ENCODE measurements at regions not wholly inside any gene's neighbourhood (a gene's known extent, or its start where the extent isn't known, plus 50 kb on each side); places are given as distances from the start of the nearest gene placed in this dataset.

- TF ChIP-seq CTCF (IDR thresholded peaks at IDR 0.05; ENCODE audit: extremely low read depth, missing control alignments) = no peak
- no peak for DNase-seq (ENCODE audit: low spot score)
These were observed 1337.4 kb downstream of the FSCB start for GRCh38 chr14:43169722-43170121.

- no peak for DNase-seq (ENCODE audit: low spot score)
- no peak for TF ChIP-seq CTCF (IDR thresholded peaks at IDR 0.05; ENCODE audit: extremely low read depth, missing control alignments)
These were observed 1338.6 kb downstream of the FSCB start for GRCh38 chr14:43168371-43168925.

- DNase-seq (ENCODE audit: low spot score) = no peak
- TF ChIP-seq CTCF (IDR thresholded peaks at IDR 0.05; ENCODE audit: extremely low read depth, missing control alignments) = no peak
These were observed 1340.9 kb downstream of the FSCB start for GRCh38 chr14:43166163-43166562.

- TF ChIP-seq CTCF (IDR thresholded peaks at IDR 0.05; ENCODE audit: extremely low read depth, missing control alignments) = no peak
- DNase-seq (ENCODE audit: low spot score) = no peak
These were observed 1341.4 kb downstream of the FSCB start for GRCh38 chr14:43165651-43166050.

GRCh38 chr14:43161477-43161876, 1345.6 kb downstream of the FSCB start:
- no peak for TF ChIP-seq CTCF (IDR thresholded peaks at IDR 0.05; ENCODE audit: extremely low read depth, missing control alignments)
- no peak for DNase-seq (ENCODE audit: low spot score)

GRCh38 chr14:43157661-43158060, 1349.4 kb downstream of the FSCB start:
- no peak for TF ChIP-seq CTCF (IDR thresholded peaks at IDR 0.05; ENCODE audit: extremely low read depth, missing control alignments)

GRCh38 chr14:43155924-43156323, 1351.2 kb downstream of the FSCB start:
- DNase-seq (ENCODE audit: low spot score) = no peak
- TF ChIP-seq CTCF (IDR thresholded peaks at IDR 0.05; ENCODE audit: extremely low read depth, missing control alignments) = no peak

More at GRCh38 chr14:43157661-43158060, 1349.4 kb downstream of the FSCB start:
- DNase-seq (ENCODE audit: low spot score) = no peak

Data from GM20000 (cell line).